CD4-positive, alpha-beta memory T cell (primary cell): ENCODE measurements at regions not wholly inside any gene's neighbourhood (a gene's known extent, or its start where the extent isn't known, plus 50 kb on each side); places are given as distances from the start of the nearest gene placed in this dataset.

ENCODE experiments used
- CTCF ChIA-PET: fragments of 350-600 bp; sonication (Branson Sonifier 250); formaldehyde crosslinking; loops from one replicate; lab custom pipeline; 2021; ENCODE audit warnings: inconsistent platforms; ENCODE audit not compliant: partially characterized antibody; lab: Charles Lee
- POLR2A ChIA-PET: fragments of 350-600 bp; sonication (Branson Sonifier 250); formaldehyde crosslinking; loops from one replicate; lab custom pipeline; 2021; ENCODE audit not compliant: partially characterized antibody; lab: Charles Lee
- DNase-seq, 5 donors: peaks; one replicate each; pipeline versions ENCODE4 v3.0.0 to v3.0.0-alpha.2; 2020 to 2022; ENCODE audit warnings: mixed read lengths in 1 of 5
- H3K27ac ChIP-seq: one replicate; pipeline ENCODE4 v1.7.0; 2013; ENCODE audit warnings: low read depth, low read length
- H3K27me3 ChIP-seq: 2 replicates; pipeline ENCODE4 v1.7.0; 2013; ENCODE audit warnings: mild to moderate bottlenecking, low read length, moderate library complexity; ENCODE audit not compliant: insufficient read depth
- H3K36me3 ChIP-seq: 2 replicates; pipeline ENCODE4 v1.7.0; 2013; ENCODE audit warnings: mild to moderate bottlenecking, low read length, moderate library complexity; ENCODE audit not compliant: insufficient read depth
- H3K4me1 ChIP-seq: 2 replicates; pipeline ENCODE4 v1.7.0; 2013; ENCODE audit warnings: mild to moderate bottlenecking, low read length, moderate library complexity; ENCODE audit not compliant: insufficient read depth
- H3K4me3 ChIP-seq, 2 donors: one replicate each; pipeline ENCODE4 v1.7.0; 2013; ENCODE audit warnings: low read length in 2 of 2, mild to moderate bottlenecking in 1 of 2
- H3K9me3 ChIP-seq, 2 donors: one replicate each; pipeline ENCODE4 v1.7.0; 2013; ENCODE audit warnings: low read length in 2 of 2, control low read depth in 1 of 2; ENCODE audit not compliant: control insufficient read depth in 1 of 2
- H3K27ac Mint-ChIP-seq, 7 donors: one replicate each; pipeline ENCODE4 v1.8.0; 2020 to 2021; ENCODE audit warnings: mixed read lengths in 7 of 7, mild to moderate bottlenecking in 6 of 7, inconsistent platforms in 3 of 7, moderate library complexity in 3 of 7
- H3K27me3 Mint-ChIP-seq, 2 donors: one replicate each; pipeline ENCODE4 v1.8.0; 2020 to 2021; ENCODE audit warnings: mixed read lengths in 2 of 2
- H3K36me3 Mint-ChIP-seq, 2 donors: one replicate each; pipeline ENCODE4 v1.8.0; 2020 to 2021; ENCODE audit warnings: mixed read lengths in 2 of 2, inconsistent platforms in 1 of 2, mild to moderate bottlenecking in 1 of 2
- H3K4me1 Mint-ChIP-seq, 4 donors: one replicate each; pipeline ENCODE4 v1.8.0; 2020 to 2021; ENCODE audit warnings: mixed read lengths in 4 of 4, mild to moderate bottlenecking in 1 of 4
- H3K4me3 Mint-ChIP-seq, 8 donors: one replicate each; pipeline ENCODE4 v1.8.0; 2020 to 2021; ENCODE audit warnings: mixed read lengths in 8 of 8, mild to moderate bottlenecking in 7 of 8, moderate library complexity in 6 of 8, inconsistent platforms in 3 of 8
- H3K9me3 Mint-ChIP-seq, 8 donors: one replicate each; pipeline ENCODE4 v1.8.0; 2020 to 2021; ENCODE audit warnings: mixed read lengths in 8 of 8, mild to moderate bottlenecking in 5 of 8, inconsistent platforms in 3 of 8, moderate library complexity in 1 of 8
- intact Hi-C: fragments of 100-400 bp; cut with micrococcal nuclease; formaldehyde crosslinking; loops from one replicate; pipeline ENCODE4 v1.15.1; 2023

- Histone ChIP-seq H3K9me3 (no peaks in the 10 kb centered on the region), H3K4me3 (no peak overlapping the region), H3K4me1 (no peaks in the 10 kb centered on the region), H3K36me3 (no peaks in the 10 kb centered on the region), H3K27ac (no peak overlapping the region), H3K27me3 (no peaks in the 10 kb centered on the region)
- POLR2A ChIA-PET: no interaction called here
- no peak overlapping the region for H3K4me3 Mint-ChIP-seq
- H3K27me3 Mint-ChIP-seq: peaks cover 0 to 2% of the 10 kb centered on the region in 2 donors
- CTCF ChIA-PET: no interaction called here
- intact Hi-C loops: no loop called here
- H3K36me3 Mint-ChIP-seq: no peaks in the 10 kb centered on the region
- no peak overlapping the region for H3K27ac Mint-ChIP-seq
- no peaks in the 10 kb centered on the region for H3K4me1 Mint-ChIP-seq
- H3K9me3 Mint-ChIP-seq: peaks cover 0 to 8% (median 3%) of the 10 kb centered on the region in 8 donors
- no peak for DNase-seq
These were observed 255.0 kb upstream of the TAS2R1 start for GRCh38 chr5:9885164-9885563.

DNA sequence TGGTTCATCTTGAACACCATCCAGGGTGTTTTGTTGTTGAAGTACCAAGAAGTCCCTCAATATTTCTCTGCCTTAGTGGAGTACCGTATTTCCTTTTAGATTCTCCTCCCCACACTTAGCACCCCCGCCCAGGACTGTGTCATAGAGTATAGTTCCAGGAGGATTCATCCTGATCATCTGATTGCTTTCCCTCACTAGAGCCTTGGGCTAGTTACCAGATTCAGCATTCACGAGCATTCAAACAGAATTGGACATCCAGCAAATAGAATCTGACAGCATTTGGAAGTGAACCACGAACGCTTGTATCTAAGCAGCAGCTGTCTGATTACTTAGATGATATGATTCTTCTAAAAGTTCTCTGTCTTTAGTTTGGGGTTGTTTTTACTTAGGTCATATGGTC, 248.1 kb upstream of the TAS2R1 start:
- Mint-ChIP-seq H3K27me3 (no peaks in the 10 kb centered on the region), H3K27ac (no peak overlapping the region), H3K4me1 (no peaks in the 10 kb centered on the region), H3K36me3 (no peaks in the 10 kb centered on the region), H3K4me3 (no peak overlapping the region), H3K9me3 (peaks cover 2 to 6% (median 4%) of the 10 kb centered on the region in 8 donors)
- Histone ChIP-seq H3K4me1 (no peaks in the 10 kb centered on the region), H3K36me3 (no peaks in the 10 kb centered on the region), H3K4me3 (no peak overlapping the region), H3K27me3 (no peaks in the 10 kb centered on the region), H3K9me3 (no peaks in the 10 kb centered on the region), H3K27ac (no peak overlapping the region)
- ChIA-PET POLR2A (no interaction called here), CTCF (no interaction called here)
- DNase-seq: no peak
- intact Hi-C loops: no loop called here

GRCh38 chr5:9877488-9877887, 247.3 kb upstream of the TAS2R1 start:
- ChIA-PET CTCF (no interaction called here), POLR2A (no interaction called here)
- no peaks in the 10 kb centered on the region for H3K9me3 ChIP-seq
- no peaks in the 10 kb centered on the region for H3K36me3 ChIP-seq
- Mint-ChIP-seq H3K27me3 (no peaks in the 10 kb centered on the region), H3K4me3 (no peak overlapping the region), H3K4me1 (no peaks in the 10 kb centered on the region), H3K27ac (no peak overlapping the region), H3K36me3 (no peaks in the 10 kb centered on the region), H3K9me3 (peaks cover 2 to 6% (median 4%) of the 10 kb centered on the region in 8 donors)
- H3K27ac ChIP-seq: no peak overlapping the region
- DNase-seq: no peak
- intact Hi-C loops: no loop called here
- no peaks in the 10 kb centered on the region for H3K27me3 ChIP-seq
- H3K4me1 ChIP-seq: no peaks in the 10 kb centered on the region
- no peak overlapping the region for H3K4me3 ChIP-seq

GRCh38 chr5:9876451-9876850, 246.3 kb upstream of the TAS2R1 start:
- CTCF ChIA-PET: no interaction called here
- no peaks in the 10 kb centered on the region for H3K27me3 ChIP-seq
- no peaks in the 10 kb centered on the region for H3K36me3 Mint-ChIP-seq
- POLR2A ChIA-PET: no interaction called here
- intact Hi-C loops: no loop called here
- no peak overlapping the region for H3K4me3 ChIP-seq
- peaks cover 0 to 6% (median 2%) of the 10 kb centered on the region in 8 donors for H3K9me3 Mint-ChIP-seq
- H3K4me3 Mint-ChIP-seq: no peak overlapping the region
- no peaks in the 10 kb centered on the region for H3K4me1 ChIP-seq
- H3K27me3 Mint-ChIP-seq: no peaks in the 10 kb centered on the region
- H3K36me3 ChIP-seq: no peaks in the 10 kb centered on the region
- no peaks in the 10 kb centered on the region for H3K9me3 ChIP-seq
- H3K27ac ChIP-seq: no peak overlapping the region
- H3K27ac Mint-ChIP-seq: no peak overlapping the region
- H3K4me1 Mint-ChIP-seq: no peaks in the 10 kb centered on the region
- no peak for DNase-seq

DNA sequence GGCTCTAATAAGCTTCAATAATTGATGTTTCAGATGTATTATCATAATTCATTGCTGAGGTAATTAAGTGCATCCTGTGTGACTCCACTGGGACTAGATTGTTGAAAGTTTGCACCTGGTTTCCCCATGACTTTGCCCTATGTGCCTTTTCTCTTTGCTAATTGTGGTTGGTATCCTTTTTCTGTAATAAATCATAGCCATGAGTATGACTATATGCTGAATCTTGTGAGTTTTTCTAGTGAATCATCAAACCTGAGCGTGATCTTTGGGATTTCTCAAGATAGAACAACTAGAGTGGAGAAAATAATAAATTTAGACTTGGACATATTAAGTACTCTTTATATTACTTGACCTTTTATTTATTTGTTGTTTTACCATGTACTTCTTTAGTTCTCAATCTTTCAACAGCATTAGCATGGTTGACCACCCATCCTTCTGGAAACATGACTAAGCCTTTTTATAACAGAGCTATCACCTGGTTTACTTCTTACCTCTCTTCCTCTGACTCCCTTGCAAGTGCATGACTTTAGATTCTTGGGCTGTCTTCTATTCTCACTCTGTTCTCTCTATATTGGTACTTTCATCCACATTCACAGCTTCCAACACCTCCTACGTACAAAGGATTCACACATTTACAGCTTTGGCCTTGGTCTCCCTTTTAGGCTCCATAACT, 239.6 kb upstream of the TAS2R1 start:
- H3K4me1 Mint-ChIP-seq: no peaks in the 10 kb centered on the region
- H3K4me3 Mint-ChIP-seq: no peak overlapping the region
- Histone ChIP-seq H3K4me1 (no peaks in the 10 kb centered on the region), H3K27ac (no peak overlapping the region), H3K4me3 (no peak overlapping the region), H3K9me3 (no peaks in the 10 kb centered on the region), H3K27me3 (no peaks in the 10 kb centered on the region), H3K36me3 (no peaks in the 10 kb centered on the region)
- peaks cover 7 to 42% (median 30%) of the 10 kb centered on the region in 8 donors for H3K9me3 Mint-ChIP-seq
- peaks cover 2 to 7% of the 10 kb centered on the region in 2 donors for H3K36me3 Mint-ChIP-seq
- intact Hi-C loops: no loop called here
- H3K27me3 Mint-ChIP-seq: no peaks in the 10 kb centered on the region
- ChIA-PET POLR2A (no interaction called here), CTCF (no interaction called here)
- DNase-seq: no peak
- H3K27ac Mint-ChIP-seq: no peak overlapping the region

DNA sequence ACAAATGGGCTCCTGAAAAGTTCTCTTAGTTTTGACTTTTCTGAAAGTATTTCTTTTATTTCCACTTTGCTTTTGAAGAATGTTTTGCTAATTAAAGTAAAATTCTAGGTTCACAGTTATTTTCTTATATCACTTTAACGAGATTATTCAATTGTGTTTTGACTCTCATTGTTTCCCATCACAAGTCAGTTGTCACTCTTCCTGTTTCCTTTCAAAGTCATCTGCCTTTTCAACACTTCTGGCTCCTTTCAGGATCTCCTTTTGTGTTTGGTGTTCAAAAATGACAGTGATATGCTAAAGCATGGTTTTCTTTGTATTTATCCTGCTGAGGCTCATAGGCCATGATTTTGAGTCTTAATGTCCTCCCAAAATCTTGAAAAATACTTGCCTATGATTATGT, 235.4 kb upstream of the TAS2R1 start:
- CTCF ChIA-PET: no interaction called here
- Mint-ChIP-seq H3K27ac (no peak overlapping the region), H3K27me3 (no peaks in the 10 kb centered on the region), H3K36me3 (peaks cover 2 to 7% of the 10 kb centered on the region in 2 donors), H3K9me3 (peaks cover 7 to 47% (median 32%) of the 10 kb centered on the region in 8 donors), H3K4me3 (no peak overlapping the region), H3K4me1 (no peaks in the 10 kb centered on the region)
- no peaks in the 10 kb centered on the region for H3K27me3 ChIP-seq
- H3K4me3 ChIP-seq: no peak overlapping the region
- intact Hi-C loops: no loop called here
- H3K9me3 ChIP-seq: no peaks in the 10 kb centered on the region
- POLR2A ChIA-PET: no interaction called here
- no peaks in the 10 kb centered on the region for H3K36me3 ChIP-seq
- H3K27ac ChIP-seq: no peak overlapping the region
- no peak for DNase-seq
- no peaks in the 10 kb centered on the region for H3K4me1 ChIP-seq

DNA sequence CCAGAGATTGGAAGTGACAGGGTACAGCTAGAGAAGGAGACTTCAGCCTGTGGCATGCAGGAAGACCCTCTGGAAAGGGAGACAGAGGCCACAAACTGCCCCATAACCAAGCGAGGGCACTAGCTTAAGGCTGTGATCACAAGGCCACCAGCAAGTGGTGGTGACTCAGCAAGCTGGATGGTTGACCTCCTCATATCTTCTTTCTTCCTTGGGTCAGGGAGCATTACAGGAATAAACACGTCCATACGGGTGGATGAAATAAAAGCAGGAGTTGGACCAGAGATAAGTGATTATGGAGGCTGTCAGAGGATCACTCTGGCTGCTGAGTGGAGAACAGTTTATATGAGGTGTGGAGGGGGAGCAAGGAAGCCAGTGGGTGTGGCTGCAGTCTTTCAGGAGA, 234.6 kb upstream of the TAS2R1 start:
- CTCF ChIA-PET: no interaction called here

More for the DNA sequence above, 234.6 kb upstream of the TAS2R1 start:
- no peaks in the 10 kb centered on the region for H3K9me3 ChIP-seq
- Mint-ChIP-seq H3K9me3 (peaks cover 7 to 46% (median 32%) of the 10 kb centered on the region in 8 donors), H3K36me3 (peaks cover 2 to 7% of the 10 kb centered on the region in 2 donors), H3K4me3 (no peak overlapping the region), H3K4me1 (no peaks in the 10 kb centered on the region), H3K27me3 (no peaks in the 10 kb centered on the region), H3K27ac (no peak overlapping the region)
- H3K27me3 ChIP-seq: no peaks in the 10 kb centered on the region
- no peak for DNase-seq
- no peak overlapping the region for H3K27ac ChIP-seq
- POLR2A ChIA-PET: no interaction called here
- intact Hi-C loops: no loop called here
- H3K4me3 ChIP-seq: no peak overlapping the region
- H3K4me1 ChIP-seq: no peaks in the 10 kb centered on the region
- no peaks in the 10 kb centered on the region for H3K36me3 ChIP-seq
